GM18861 (cell line): ENCODE measurements at regions not wholly inside any gene's neighbourhood (a gene's known extent, or its start where the extent isn't known, plus 50 kb on each side); places are given as distances from the start of the nearest gene placed in this dataset.
"Not testable (repeated sequence)": the region's sequence is repeated elsewhere in the genome, so short reads cannot be mapped to it uniquely, and the experiment has no call there.

ENCODE experiments used
- ATAC-seq: cut with Tn5 transposase; IDR thresholded peaks from one replicate; pipeline ENCODE4 v1.9.1; 2021; ENCODE audit not compliant: unreplicated experiment

- no peak for ATAC-seq
Measured at GRCh38 chr17:69669441-69670178, 255.1 kb downstream of the MAP2K6 start.

GRCh38 chr17:69672924-69673323 is 258.4 kb downstream of the MAP2K6 start:
- no peak for ATAC-seq

GRCh38 chr17:69677130-69677529 is 262.6 kb downstream of the MAP2K6 start:
- ATAC-seq = no peak

- no peak for ATAC-seq
Measured at GRCh38 chr17:69678206-69678605, 263.7 kb downstream of the MAP2K6 start.

GRCh38 chr17:69679829-69680228 is 265.3 kb downstream of the MAP2K6 start:
- ATAC-seq = no peak

- ATAC-seq = no peak
Measured at GRCh38 chr17:69684251-69684650, 269.8 kb downstream of the MAP2K6 start.

- ATAC-seq = not testable (repeated sequence)
Measured at GRCh38 chr17:69685150-69685549, 270.7 kb downstream of the MAP2K6 start.

- no peak for ATAC-seq
Measured at GRCh38 chr17:69690531-69690930, 276.0 kb downstream of the MAP2K6 start.

GRCh38 chr17:69692171-69692570 is 277.7 kb downstream of the MAP2K6 start:
- ATAC-seq = no peak

- ATAC-seq = no peak
Measured at GRCh38 chr17:69695646-69696045, 281.1 kb downstream of the MAP2K6 start.

- ATAC-seq = no peak
Measured at GRCh38 chr17:69696650-69697049, 282.2 kb downstream of the MAP2K6 start.

GRCh38 chr17:69698352-69698751 is 283.9 kb downstream of the MAP2K6 start:
- not testable (repeated sequence) for ATAC-seq

GRCh38 chr17:69702078-69702477 is 287.6 kb downstream of the MAP2K6 start:
- ATAC-seq = no peak

GRCh38 chr17:69703751-69704150 is 289.3 kb downstream of the MAP2K6 start:
- ATAC-seq = no peak

GRCh38 chr17:69704935-69705334 is 290.4 kb downstream of the MAP2K6 start:
- ATAC-seq = no peak

GRCh38 chr17:69706127-69706526 is 291.6 kb downstream of the MAP2K6 start:
- ATAC-seq = no peak

GRCh38 chr17:69709441-69709840 is 294.9 kb downstream of the MAP2K6 start:
- no peak for ATAC-seq

- no peak for ATAC-seq
Measured at GRCh38 chr17:69710926-69711325, 296.4 kb downstream of the MAP2K6 start.

GRCh38 chr17:69711541-69711940 is 297.0 kb downstream of the MAP2K6 start:
- ATAC-seq = no peak

GRCh38 chr17:69712801-69713311 is 298.4 kb downstream of the MAP2K6 start:
- no peak for ATAC-seq

GRCh38 chr17:69713815-69714214 is 299.3 kb downstream of the MAP2K6 start:
- no peak for ATAC-seq

- no peak for ATAC-seq
Measured at GRCh38 chr17:69714669-69715068, 300.2 kb downstream of the MAP2K6 start.

GRCh38 chr17:69715656-69716055 is 301.2 kb downstream of the MAP2K6 start:
- no peak for ATAC-seq
